ENCODE measurements at regions not wholly inside any gene's neighbourhood (a gene's known extent, or its start where the extent isn't known, plus 50 kb on each side); places are given as distances from the start of the nearest gene placed in this dataset.
A peak's percentile ranks its signal among the peaks of the same experiment; 100 is the strongest.
"Not testable (repeated sequence)": the region's sequence is repeated elsewhere in the genome, so short reads cannot be mapped to it uniquely, and the experiment has no call there.

DNA sequence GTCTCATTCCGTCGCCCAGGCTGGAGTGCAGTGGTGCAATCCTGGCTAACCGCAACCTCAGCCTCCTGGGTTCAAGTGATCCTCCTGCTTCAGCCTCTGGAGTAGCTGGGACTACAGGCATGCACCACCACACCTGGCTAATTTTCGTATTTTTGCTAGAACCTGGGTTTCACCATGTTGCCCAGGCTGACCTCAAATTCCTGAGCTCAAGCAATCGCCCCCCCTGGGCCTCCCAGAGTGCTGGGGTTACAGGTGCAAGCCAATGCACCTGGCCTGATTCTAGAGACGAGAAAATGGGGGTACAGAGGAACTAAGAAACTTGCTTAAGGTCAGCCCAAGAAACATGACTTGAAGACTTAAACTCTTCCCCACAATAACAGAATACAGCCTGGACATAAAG, 111.0 kb downstream of the PRR15 start:
- H3K4me3 ChIP-seq; H3K9ac ChIP-seq (ENCODE audit: insufficient read length); DNase-seq (ENCODE audit: low read depth, low spot score); H3K9me3 ChIP-seq (ENCODE audit: low read depth, low read length); H3K27ac ChIP-seq; H3K36me3 ChIP-seq (ENCODE audit: insufficient read depth, low read length): not testable (repeated sequence)

DNA sequence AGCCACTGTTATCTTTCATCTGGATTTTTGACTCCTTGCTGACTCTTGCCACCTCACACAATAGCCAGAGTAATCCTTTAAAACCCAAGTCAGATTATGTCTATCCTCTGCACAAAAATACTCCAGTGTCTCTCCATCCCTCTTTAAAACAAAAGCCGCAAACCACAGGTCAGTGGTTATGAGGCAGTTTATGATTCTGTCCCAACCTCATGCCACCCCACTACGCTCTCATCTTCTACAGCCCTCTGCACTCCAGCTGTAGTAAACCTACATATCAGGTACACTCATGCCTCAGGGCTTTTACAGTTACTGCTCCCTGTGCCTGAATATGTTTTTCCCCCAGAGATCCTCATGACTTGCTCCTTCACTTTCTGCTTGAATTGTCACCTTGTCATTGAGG, 113.6 kb downstream of the PRR15 start:
- DNase-seq (ENCODE audit: low read depth, low spot score); H3K4me3 ChIP-seq; H3K9ac ChIP-seq (ENCODE audit: insufficient read length); H3K27ac ChIP-seq; H3K36me3 ChIP-seq (ENCODE audit: insufficient read depth, low read length); H3K9me3 ChIP-seq (ENCODE audit: low read depth, low read length): not testable (repeated sequence)

GRCh38 chr7:29679963-29680362, 116.3 kb downstream of the PRR15 start:
- H3K9ac ChIP-seq (ENCODE audit: insufficient read length); H3K9me3 ChIP-seq (ENCODE audit: low read depth, low read length); DNase-seq (ENCODE audit: low read depth, low spot score); H3K4me3 ChIP-seq; H3K36me3 ChIP-seq (ENCODE audit: insufficient read depth, low read length); H3K27ac ChIP-seq: not testable (repeated sequence)

GRCh38 chr7:29680601-29681000, 117.0 kb downstream of the PRR15 start:
- not testable (repeated sequence) for H3K4me3 ChIP-seq; DNase-seq (ENCODE audit: low read depth, low spot score); H3K9ac ChIP-seq (ENCODE audit: insufficient read length); H3K27ac ChIP-seq; H3K9me3 ChIP-seq (ENCODE audit: low read depth, low read length); H3K36me3 ChIP-seq (ENCODE audit: insufficient read depth, low read length)

GRCh38 chr7:29684151-29684786, 120.6 kb downstream of the PRR15 start:
- H3K4me3 ChIP-seq = peak overlapping the region; percentile 81
- not testable (repeated sequence) for H3K9me3 ChIP-seq (ENCODE audit: low read depth, low read length); H3K9ac ChIP-seq (ENCODE audit: insufficient read length); DNase-seq (ENCODE audit: low read depth, low spot score); H3K27ac ChIP-seq; H3K36me3 ChIP-seq (ENCODE audit: insufficient read depth, low read length)

GRCh38 chr7:29684787-29685650, 121.3 kb upstream of the WIPF3 start:
- TF ChIP-seq POLR2AphosphoS5 (IDR thresholded peaks at IDR 0.05; ENCODE audit: borderline replicate concordance, low read depth, low read length) (no peak), EZH2 (IDR thresholded peaks at IDR 0.05) (no peak), FOXP2 (optimal IDR thresholded peaks at IDR 0.05; ENCODE audit: control extremely low read depth, extremely low read length, insufficient read depth) (no peak)
- H3K9ac ChIP-seq (ENCODE audit: insufficient read length) = peak overlapping the region; percentile 65
- DNase-seq (ENCODE audit: low read depth, low spot score) = no peak
- H3K4me3 ChIP-seq = peak overlapping the region; percentile 81
- no peak overlapping the region for H3K27ac ChIP-seq
- H3K9me3 ChIP-seq (ENCODE audit: low read depth, low read length) = no peaks in the 10 kb centered on the region
- no peaks in the 10 kb centered on the region for H3K36me3 ChIP-seq (ENCODE audit: insufficient read depth, low read length)

DNA sequence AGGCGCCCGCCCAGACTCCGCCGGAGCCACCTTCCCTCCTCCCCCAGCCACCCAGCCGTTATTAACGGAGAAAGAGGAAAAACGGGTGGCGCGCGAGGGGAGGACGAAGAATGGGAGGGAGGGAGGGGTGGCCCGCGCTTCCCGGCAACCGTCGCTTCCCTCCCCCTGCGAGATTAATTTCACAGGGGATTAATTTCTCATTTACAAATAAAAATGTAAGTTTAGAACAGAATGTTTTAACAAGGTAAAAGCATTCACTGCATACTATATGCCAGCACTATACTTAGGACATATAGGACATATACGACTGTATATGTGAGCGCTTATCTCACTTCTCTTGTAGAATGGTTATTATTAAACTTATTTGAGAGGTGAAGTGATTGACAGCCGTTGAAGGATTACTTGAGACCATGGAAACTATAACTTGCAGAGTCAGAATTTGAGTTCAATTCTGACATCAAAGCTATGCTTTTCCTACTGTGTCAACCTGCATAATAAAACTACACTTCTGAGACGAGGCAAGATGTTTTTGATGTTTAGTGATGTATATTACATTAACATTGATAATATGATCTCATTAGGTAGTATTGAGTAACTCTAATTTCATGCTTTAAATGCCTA, 120.5 kb upstream of the WIPF3 start:
- H3K4me3 ChIP-seq = peak overlapping the region; percentile 81
- not testable (repeated sequence) for DNase-seq (ENCODE audit: low read depth, low spot score); H3K36me3 ChIP-seq (ENCODE audit: insufficient read depth, low read length); H3K9ac ChIP-seq (ENCODE audit: insufficient read length); H3K9me3 ChIP-seq (ENCODE audit: low read depth, low read length); H3K27ac ChIP-seq

DNA sequence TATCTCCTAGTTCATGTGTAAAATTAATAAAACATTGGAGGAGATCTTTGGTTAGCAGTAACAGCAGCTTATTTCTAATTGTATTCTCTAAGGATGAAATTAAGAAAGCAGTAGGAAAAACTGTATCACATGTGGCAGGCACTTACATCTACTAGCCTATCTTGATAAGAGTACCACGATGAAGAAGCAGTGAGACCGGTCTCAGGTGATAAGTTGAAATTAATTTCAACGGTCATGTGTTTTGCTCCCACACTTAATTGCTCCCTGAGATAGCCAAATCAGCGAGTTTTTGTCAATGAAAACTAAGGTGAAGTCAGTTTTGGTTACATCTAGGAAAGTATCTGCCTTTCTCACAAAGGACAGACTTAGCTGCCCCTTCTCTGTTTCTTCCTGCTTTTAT, 115.8 kb upstream of the WIPF3 start:
- H3K27ac ChIP-seq; DNase-seq (ENCODE audit: low read depth, low spot score); H3K4me3 ChIP-seq; H3K9me3 ChIP-seq (ENCODE audit: low read depth, low read length); H3K36me3 ChIP-seq (ENCODE audit: insufficient read depth, low read length); H3K9ac ChIP-seq (ENCODE audit: insufficient read length): not testable (repeated sequence)

GRCh38 chr7:29696402-29696801, 109.9 kb upstream of the WIPF3 start:
- not testable (repeated sequence) for H3K36me3 ChIP-seq (ENCODE audit: insufficient read depth, low read length); H3K9me3 ChIP-seq (ENCODE audit: low read depth, low read length); H3K4me3 ChIP-seq; DNase-seq (ENCODE audit: low read depth, low spot score); H3K27ac ChIP-seq; H3K9ac ChIP-seq (ENCODE audit: insufficient read length)

- not testable (repeated sequence) for H3K9ac ChIP-seq (ENCODE audit: insufficient read length); H3K4me3 ChIP-seq; H3K27ac ChIP-seq; DNase-seq (ENCODE audit: low read depth, low spot score); H3K36me3 ChIP-seq (ENCODE audit: insufficient read depth, low read length); H3K9me3 ChIP-seq (ENCODE audit: low read depth, low read length)
These were observed 106.6 kb upstream of the WIPF3 start for GRCh38 chr7:29699723-29700122.

DNA sequence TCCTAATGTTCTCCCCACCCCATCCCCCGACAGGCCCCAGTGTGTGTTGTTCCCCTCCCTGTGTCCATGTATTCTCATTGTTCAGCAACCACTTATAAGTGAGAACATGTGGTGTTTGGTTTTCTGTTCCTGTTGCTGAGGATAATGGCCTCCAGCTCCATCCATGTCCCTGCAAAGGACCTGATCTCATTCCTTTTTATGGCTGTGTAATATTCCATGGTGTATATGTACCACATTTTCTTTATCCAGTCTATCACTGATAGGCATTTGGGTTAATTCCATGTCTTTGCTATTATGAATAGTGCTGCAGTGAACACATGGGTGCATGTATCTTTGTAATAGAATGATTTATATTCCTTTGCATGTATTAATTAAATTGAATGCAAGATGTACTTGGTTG, 104.8 kb upstream of the WIPF3 start:
- H3K4me3 ChIP-seq; H3K27ac ChIP-seq; H3K9ac ChIP-seq (ENCODE audit: insufficient read length); H3K36me3 ChIP-seq (ENCODE audit: insufficient read depth, low read length); DNase-seq (ENCODE audit: low read depth, low spot score); H3K9me3 ChIP-seq (ENCODE audit: low read depth, low read length): not testable (repeated sequence)

DNA sequence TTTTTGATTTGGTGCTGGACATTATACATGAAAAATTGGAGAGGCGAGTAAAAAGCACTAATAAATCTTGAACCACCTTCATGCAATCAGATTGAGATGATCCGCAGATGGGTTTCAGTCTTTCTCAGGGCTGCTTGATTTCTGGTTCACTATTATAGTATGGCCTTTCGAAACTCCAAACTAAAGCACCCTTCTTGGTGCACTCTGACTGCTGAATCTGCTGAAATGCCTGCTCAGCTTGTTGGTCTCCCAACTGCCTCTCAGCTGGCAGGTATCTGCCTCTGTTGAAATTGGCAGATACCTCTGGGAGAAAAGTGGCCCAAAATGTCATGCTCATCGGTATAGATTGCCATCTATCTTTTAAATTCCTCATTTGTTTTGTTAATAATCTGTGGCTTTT, 102.5 kb upstream of the WIPF3 start:
- H3K9me3 ChIP-seq (ENCODE audit: low read depth, low read length); H3K9ac ChIP-seq (ENCODE audit: insufficient read length); H3K4me3 ChIP-seq; DNase-seq (ENCODE audit: low read depth, low spot score); H3K27ac ChIP-seq; H3K36me3 ChIP-seq (ENCODE audit: insufficient read depth, low read length): not testable (repeated sequence)

GRCh38 chr7:29709002-29709401, 97.3 kb upstream of the WIPF3 start:
- H3K9me3 ChIP-seq (ENCODE audit: low read depth, low read length); DNase-seq (ENCODE audit: low read depth, low spot score); H3K27ac ChIP-seq; H3K9ac ChIP-seq (ENCODE audit: insufficient read length); H3K4me3 ChIP-seq; H3K36me3 ChIP-seq (ENCODE audit: insufficient read depth, low read length): not testable (repeated sequence)

- not testable (repeated sequence) for H3K36me3 ChIP-seq (ENCODE audit: insufficient read depth, low read length); DNase-seq (ENCODE audit: low read depth, low spot score); H3K9ac ChIP-seq (ENCODE audit: insufficient read length); H3K4me3 ChIP-seq; H3K9me3 ChIP-seq (ENCODE audit: low read depth, low read length); H3K27ac ChIP-seq
These were observed 83.2 kb upstream of the WIPF3 start for GRCh38 chr7:29723127-29723526.

Data from SK-N-MC (cell line).